ENCODE measurements at regions not wholly inside any gene's neighbourhood (a gene's known extent, or its start where the extent isn't known, plus 50 kb on each side); places are given as distances from the start of the nearest gene placed in this dataset.
A peak's percentile ranks its signal among the peaks of the same experiment; 100 is the strongest.
"Not testable (repeated sequence)": the region's sequence is repeated elsewhere in the genome, so short reads cannot be mapped to it uniquely, and the experiment has no call there.

GRCh38 chr10:22824520-22824919 is 103.3 kb upstream of the ARMC3 start:
- no peak for DNase-seq

GRCh38 chr10:22823109-22823508 is 104.7 kb upstream of the ARMC3 start:
- no peak for DNase-seq

GRCh38 chr10:22821921-22822320 is 105.9 kb upstream of the ARMC3 start:
- not testable (repeated sequence) for DNase-seq

DNA sequence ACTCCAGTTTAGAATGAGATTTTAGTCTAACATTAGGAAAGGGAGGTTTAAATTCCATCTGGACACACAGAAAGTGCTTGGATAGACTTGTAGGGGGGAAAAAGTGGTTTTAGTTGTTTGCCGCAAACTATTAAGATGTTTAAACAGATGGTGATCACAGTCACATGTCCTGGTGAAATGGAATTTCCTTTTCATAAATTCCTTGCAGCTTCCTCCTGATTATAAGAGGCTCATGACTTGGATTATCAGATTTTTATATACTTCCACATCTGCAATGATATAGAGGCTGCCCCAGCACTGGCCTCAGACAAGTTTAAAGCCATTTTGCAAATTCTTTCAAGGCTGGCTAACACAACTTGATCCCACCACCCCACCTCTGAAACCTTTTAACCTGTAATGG is 106.4 kb upstream of the ARMC3 start:
- no peak for DNase-seq

- DNase-seq, result no peak
Measured at GRCh38 chr10:22816298-22816653, 101.9 kb upstream of the PIP4K2A start.

- DNase-seq, result no peak
Measured at GRCh38 chr10:22810643-22811465, 96.5 kb upstream of the PIP4K2A start.

GRCh38 chr10:22807238-22807637 is 92.9 kb upstream of the PIP4K2A start:
- DNase-seq, result no peak

GRCh38 chr10:22805304-22805703 is 90.9 kb upstream of the PIP4K2A start:
- peak in 1 of 2 experiments; percentile 0 for DNase-seq

GRCh38 chr10:22803261-22803885 is 89.0 kb upstream of the PIP4K2A start:
- DNase-seq, result no peak

DNA sequence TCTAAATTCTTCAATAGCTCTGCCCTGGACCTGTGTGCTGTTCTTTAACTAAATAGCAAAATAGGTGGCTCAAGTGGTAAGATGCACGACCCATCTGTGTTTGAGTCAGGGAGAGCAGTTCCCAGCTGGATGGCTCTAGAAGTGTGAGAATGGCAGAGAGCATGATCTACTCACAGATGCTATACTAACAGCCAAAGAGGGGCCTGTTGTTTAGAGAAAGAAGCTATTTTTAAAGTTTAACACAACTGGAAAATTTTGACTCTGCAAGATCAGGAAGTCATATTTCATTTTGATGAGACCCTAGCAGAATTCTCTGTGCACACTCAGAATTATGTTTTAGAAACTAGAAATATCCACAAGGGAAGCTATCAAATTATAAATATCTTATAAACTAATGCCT is 87.4 kb upstream of the PIP4K2A start:
- no peak for DNase-seq

GRCh38 chr10:22797796-22798195 is 83.4 kb upstream of the PIP4K2A start:
- DNase-seq, result not testable (repeated sequence)

DNA sequence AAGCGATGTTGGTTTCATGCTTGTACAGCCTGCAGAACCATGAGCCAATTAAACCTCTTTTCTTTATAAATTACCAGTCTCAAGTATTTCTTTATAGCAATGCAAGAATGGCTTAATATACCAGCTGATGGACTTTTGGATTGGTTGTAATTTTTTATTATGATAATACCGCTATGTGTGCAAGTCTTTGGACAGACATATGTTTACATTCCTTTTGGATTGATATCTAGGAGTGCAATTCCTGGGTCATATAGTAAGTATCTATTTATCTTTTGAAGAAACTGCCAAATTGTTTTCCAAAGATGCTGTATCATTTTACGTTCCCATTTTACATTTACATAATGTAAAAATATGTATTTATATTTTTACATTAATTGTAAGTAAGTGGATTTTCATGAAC is 81.2 kb upstream of the PIP4K2A start:
- DNase-seq, result no peak

DNA sequence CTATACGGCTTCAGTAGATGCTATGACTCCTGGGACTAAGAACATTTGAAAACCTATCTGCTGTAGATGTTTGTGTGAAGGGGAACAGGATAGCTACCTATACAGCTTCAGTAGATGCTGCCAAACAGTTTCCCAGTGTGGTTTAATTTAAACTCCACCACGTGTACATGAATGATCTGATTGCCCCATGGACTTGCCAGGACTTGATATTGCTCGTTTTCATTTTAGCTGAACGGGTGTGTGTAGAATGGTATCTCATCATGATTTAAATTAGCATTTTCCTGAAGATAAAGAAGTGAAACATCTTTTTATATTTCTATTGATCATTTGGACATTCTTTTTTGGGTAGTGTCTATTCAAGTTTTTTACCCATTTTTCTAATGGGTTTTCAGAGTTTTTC is 77.8 kb upstream of the PIP4K2A start:
- no peak for DNase-seq

DNA sequence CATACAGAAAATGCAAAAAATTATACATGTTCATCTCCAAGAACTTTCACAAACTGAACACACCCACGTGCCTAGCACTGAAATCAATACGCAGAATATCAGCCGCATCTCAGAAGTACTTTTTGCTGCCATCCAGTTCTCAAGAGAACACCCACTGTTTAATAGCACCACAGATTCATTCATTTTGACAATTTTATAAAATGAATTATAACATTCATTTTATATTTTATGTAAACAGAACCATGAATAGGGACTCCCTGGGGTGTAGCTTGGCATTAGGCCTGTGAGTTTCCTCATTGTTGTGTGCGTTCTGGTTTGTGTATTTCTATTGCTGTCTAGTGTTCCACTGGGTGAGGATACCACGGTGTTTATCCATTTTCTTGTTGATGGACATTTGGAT is 77.3 kb upstream of the PIP4K2A start:
- no peak for DNase-seq

- no peak for DNase-seq
Measured at GRCh38 chr10:22784668-22785067, 70.3 kb upstream of the PIP4K2A start.

DNA sequence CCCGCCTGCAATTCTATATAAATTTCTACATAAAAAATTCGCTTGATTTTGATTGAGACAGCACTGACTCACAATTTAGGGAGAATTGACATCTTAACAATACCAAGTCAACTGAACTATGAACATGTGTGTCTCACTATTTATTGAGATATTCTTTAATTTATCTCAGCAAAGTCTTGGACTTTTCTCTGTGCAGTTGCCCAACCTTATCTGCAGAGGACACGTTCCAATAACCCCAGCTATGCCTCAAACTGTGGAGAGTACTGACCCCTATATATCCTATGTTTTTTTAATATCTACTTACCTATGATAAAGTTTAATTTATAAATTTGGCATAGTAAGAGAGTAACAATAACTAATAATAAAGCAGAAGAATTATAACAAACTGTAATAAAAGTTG is 69.4 kb upstream of the PIP4K2A start:
- no peak for DNase-seq

- no peak for DNase-seq
Measured at GRCh38 chr10:22780474-22780885, 66.1 kb upstream of the PIP4K2A start.

- no peak for DNase-seq
Measured at GRCh38 chr10:22779331-22780019, 65.1 kb upstream of the PIP4K2A start.

- DNase-seq, result no peak
Measured at GRCh38 chr10:22774102-22774501, 59.7 kb upstream of the PIP4K2A start.

GRCh38 chr10:22771631-22772030 is 57.3 kb upstream of the PIP4K2A start:
- DNase-seq, result not testable (repeated sequence)

DNA sequence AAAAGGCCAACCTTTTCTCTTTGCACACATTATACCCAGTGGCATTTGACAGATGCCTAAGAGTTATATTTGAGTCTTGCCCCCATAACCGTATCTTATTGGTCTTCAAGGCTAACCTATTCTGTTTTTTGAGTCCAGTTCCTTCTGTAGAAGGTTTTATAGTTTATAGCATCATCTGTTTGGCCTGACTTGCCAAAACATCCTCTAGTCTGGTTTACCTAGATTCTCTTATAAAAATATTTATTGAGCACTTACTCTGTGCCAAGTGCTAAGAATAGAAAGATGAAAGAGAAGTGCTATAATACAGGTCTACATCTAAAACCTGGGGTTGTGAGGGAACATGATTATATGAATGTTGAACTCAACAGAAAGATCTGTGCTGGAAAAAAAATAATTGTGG is 55.9 kb upstream of the PIP4K2A start:
- DNase-seq, result no peak

- DNase-seq, result no peak
Measured at GRCh38 chr10:22767859-22768258, 53.5 kb upstream of the PIP4K2A start.

GRCh38 chr10:22766693-22767092 is 52.3 kb upstream of the PIP4K2A start:
- no peak for DNase-seq

Data from NCI-H1930 (cell line).